ENCODE measurements at regions not wholly inside any gene's neighbourhood (a gene's known extent, or its start where the extent isn't known, plus 50 kb on each side); places are given as distances from the start of the nearest gene placed in this dataset.
"Not testable (repeated sequence)": the region's sequence is repeated elsewhere in the genome, so short reads cannot be mapped to it uniquely, and the experiment has no call there.

DNA sequence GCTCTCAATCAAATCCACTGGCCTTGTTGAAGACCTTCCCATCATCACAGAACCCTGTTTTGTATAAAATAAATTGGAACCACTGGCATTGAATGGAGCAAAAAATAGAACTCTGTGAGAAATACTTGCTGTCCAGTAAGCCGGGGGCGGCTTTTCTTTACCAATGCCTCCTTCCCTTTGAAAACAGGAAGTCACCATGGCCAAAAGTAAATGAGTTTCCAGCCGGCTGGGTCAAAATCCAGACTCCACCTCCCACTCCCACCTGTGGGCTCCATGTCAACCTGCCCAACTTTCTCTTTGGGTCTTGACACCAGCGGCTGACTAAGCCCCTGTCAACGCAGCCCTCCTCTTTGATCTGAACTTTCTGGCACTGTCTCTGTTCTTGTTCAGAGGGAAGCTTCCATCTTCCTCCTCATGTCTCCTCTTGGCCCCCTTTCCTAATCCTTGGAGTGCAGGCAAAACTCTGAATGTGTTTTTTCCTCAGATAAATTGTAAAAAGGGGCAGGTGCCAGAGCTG is 95.2 kb downstream of the TFAP2C start:
- no peak for DNase-seq (ENCODE audit: low read depth in 3 of 3)

- no peak for DNase-seq (ENCODE audit: low read depth in 3 of 3)
Measured at GRCh38 chr20:56730003-56730402, 100.9 kb downstream of the TFAP2C start.

DNA sequence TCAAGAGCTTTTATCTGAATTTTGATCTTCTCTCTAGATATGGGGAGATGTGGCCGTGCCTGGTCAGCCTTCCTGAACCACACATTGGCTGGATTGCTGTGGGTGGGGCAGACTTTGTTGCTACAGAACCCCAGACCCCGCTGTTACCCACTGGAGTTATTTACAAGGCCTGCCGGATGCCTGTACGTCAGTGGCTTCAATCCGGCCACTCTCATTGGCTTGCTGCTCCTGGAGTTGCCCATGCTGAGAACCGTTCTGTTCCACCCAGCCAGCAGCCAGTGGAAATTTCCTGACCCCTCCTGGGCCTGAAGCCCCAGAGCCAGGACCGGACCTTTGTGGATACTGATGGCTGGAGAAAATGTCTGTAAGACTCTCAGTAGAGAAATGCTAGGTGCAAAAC is 101.9 kb downstream of the TFAP2C start:
- no peak for DNase-seq (ENCODE audit: low read depth in 3 of 3)

DNA sequence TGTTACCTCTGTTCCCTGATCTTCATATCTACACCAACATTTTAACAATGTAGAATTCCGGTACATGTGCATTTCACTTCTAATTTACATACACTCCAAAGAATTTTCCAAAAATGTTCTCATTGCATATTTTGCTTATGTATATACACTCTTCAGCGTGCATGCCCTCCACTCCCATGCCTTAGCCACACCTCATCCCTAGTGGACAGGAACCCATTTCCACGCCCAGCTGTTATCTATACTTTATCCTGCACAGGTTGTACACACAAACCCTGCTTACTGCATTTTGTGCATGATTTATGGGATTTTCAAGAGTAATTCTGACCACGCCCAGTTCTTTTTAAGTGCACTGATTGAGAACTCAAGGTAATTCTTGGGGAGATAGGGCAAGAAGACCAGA is 102.4 kb downstream of the TFAP2C start:
- DNase-seq (ENCODE audit: low read depth in 3 of 3): no peak

- no peak for DNase-seq (ENCODE audit: low read depth in 3 of 3)
Measured at GRCh38 chr20:56733967-56734366, 104.9 kb downstream of the TFAP2C start.

GRCh38 chr20:56735084-56735642 is 106.1 kb downstream of the TFAP2C start:
- DNase-seq (ENCODE audit: low read depth in 3 of 3): no peak

DNA sequence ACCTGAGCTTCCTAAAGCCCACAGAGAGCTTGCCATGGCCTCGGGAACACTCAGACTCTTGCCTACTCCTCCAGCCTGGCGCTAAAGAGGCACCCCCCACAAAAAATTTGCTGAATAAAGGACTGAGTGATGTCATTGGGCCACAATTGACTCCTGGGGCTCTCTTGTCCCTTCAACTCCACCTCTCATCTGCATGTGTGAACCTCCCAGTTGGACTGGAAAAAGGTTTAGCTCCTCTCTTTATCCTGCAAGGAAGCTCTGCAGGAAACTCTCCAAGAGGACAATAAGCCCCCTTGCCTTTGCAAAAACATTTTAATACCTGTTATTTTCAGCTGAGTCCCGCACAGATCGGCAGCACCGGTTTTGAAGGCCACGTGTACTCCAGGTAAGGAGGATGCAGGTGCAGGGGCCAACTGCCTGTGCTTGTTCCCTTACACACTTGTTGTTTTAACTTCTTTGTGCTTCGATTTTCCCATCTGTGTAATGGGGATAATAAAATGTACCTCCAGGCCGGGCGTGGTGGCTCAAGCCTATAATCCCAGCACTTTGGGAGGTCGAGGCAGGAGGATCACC is 107.3 kb downstream of the TFAP2C start:
- DNase-seq (ENCODE audit: low read depth in 3 of 3): no peak

GRCh38 chr20:56744325-56744821 is 115.3 kb downstream of the TFAP2C start:
- DNase-seq (ENCODE audit: low read depth in 3 of 3): not testable (repeated sequence)

GRCh38 chr20:56748476-56749377 is 119.6 kb downstream of the TFAP2C start:
- no peak for DNase-seq (ENCODE audit: low read depth in 3 of 3)

DNA sequence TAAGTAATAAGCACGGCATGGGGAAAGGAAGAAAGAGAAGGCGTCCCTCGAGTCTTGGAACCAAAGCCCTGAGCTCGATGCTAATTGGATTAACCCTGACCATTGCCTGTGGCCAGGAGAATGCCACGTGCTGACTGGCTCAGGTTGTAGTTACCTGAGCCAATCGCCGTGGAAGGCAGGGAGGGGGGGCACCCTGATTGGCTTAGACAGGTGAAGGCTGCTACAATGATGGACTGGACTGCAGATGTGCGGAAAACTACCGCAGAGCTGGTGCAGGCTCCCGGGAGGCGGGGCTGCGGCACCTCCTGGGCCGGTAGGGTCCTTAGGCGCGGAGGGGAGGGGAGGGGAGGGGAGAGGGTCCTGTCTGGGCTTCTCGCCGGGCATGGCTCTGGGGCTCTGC is 121.3 kb downstream of the TFAP2C start:
- DNase-seq (ENCODE audit: low read depth in 3 of 3): no peak

DNA sequence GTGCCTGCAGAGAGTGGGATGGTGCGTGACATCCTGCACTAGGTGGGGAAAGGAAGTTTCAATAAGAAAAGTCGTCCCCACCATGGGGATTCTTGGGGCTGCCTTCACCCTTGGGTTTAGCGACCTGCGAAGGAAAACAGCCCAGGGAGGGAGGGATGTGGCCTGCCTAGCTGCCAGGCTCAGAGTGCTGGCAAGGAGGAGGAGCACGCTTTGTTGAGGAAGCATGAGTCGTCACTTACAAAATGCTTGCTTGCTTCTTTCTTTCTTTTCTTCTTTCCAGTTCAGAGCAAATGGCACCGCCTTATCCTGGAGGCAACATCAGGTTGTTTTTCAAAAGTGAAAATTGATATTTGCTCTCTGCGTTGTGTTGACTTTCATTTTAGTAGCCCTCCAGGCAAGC is 123.2 kb downstream of the TFAP2C start:
- no peak for DNase-seq (ENCODE audit: low read depth in 3 of 3)

DNA sequence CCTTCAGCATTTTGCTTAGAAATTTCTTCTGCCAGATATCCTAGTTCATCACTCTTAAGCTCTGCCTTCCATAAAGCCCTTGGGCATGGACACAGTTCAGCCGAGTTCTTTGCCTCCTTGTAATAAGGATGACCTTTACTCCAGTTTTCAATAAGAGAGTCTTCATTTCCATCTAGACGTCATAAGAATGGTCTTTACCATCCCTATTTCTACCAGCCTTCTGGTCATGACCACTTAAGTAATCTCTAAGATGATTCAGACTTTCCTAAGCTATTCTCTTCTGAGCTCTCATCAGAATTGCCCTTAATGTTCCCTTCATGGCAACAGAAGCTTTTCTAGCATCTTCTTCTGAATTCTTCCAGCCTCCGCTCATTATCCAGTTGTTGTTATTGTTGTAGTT is 126.1 kb downstream of the TFAP2C start:
- DNase-seq (ENCODE audit: low read depth in 3 of 3): no peak

GRCh38 chr20:56756658-56757057 is 127.6 kb downstream of the TFAP2C start:
- DNase-seq (ENCODE audit: low read depth in 3 of 3): not testable (repeated sequence)

DNA sequence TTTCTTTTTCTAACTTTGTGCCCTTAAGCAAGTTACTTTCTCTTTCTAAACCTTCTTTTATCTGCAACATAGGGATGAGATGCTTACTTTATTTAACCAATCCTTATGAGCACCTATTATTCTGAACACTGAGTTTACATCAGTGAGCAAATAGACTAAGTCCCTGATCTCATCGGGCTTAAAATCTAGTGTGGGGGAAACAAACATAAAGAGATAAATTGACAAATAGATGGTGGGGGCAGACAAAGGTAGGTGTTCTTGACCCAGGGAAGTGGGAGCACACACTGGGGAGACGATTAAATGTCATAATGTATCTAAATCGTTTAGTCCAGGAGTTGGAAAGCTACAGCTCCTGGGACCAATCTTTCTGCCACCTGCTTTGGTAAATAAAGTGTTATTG is 129.6 kb downstream of the TFAP2C start:
- DNase-seq (ENCODE audit: low read depth in 3 of 3): no peak

DNA sequence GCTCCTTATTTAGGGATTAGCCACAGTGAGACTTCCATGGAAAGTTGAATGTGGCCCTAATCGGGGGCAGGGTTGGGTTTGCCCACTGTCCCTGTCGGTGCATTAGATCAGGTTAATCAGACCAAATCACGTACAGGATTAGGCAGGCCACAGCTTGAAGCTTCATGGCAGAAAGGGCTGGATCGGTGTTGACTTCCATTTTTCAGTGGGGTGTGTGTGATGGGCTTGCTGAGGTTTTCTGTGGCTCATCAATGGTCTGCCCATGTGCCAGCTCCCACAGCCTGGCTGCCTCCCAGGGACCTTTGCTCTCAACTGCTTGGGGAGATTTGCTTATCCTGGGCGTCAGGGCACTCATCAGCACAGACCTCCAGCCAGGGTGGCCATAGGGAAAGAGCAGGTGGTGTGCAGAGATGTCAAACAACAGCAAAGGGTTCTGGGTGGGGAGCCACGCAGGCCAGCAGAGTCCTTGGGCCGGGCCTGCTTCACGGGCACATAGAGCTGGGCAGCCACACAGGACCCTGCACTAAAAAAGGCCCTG is 130.7 kb downstream of the TFAP2C start:
- DNase-seq (ENCODE audit: low read depth in 3 of 3): no peak

GRCh38 chr20:56760610-56761009 is 131.5 kb downstream of the TFAP2C start:
- no peak for DNase-seq (ENCODE audit: low read depth in 3 of 3)

- DNase-seq (ENCODE audit: low read depth in 3 of 3): no peak
Measured at GRCh38 chr20:56761393-56761792, 132.3 kb downstream of the TFAP2C start.

DNA sequence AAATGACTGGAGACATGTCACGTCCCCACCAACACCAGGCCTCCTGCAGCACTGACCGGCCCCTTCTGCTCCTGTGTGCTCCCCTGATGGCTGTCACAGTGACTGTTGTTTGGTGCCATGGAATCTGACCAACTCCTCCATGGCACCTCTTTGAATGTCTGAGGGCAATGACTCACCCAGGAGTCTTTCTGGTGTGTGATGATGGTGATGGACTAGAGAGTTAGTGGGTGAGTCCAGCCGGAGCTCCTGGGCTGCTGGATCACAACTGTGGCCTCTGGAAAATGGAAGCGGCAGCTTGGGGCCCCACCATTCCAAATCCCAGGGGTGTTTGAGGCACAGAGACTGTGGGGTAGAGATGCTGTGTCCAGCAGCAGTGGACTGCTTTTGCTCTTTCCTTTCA is 133.3 kb downstream of the TFAP2C start:
- no peak for DNase-seq (ENCODE audit: low read depth in 3 of 3)

DNA sequence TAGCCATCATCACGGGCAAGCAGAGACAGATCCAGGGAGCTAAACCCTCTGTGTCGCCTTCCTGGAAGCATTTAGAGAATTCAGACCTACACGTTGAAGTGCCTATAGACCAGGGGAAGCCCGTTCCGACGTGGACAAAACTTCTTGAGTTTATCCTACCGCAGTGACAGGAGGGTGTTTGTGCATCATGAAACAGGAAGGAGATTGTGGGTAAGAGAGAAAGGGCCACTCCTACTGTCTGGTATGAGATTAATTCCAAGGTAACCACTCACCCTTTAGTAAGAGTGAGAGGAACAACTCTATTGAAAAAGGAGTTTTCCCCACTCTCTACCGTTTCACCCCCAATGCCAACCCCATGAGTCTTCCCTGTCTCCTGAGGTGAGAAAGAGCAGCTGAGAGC is 133.7 kb downstream of the TFAP2C start:
- no peak for DNase-seq (ENCODE audit: low read depth in 3 of 3)

- DNase-seq (ENCODE audit: low read depth in 3 of 3): no peak
Measured at GRCh38 chr20:56764671-56765070, 135.6 kb downstream of the TFAP2C start.

- no peak for DNase-seq (ENCODE audit: low read depth in 3 of 3)
Measured at GRCh38 chr20:56765172-56766073, 136.3 kb downstream of the TFAP2C start.
